Activated B cell treated with CpG ODN at 0.5 μM for 24 hours (primary cell): ENCODE measurements at regions not wholly inside any gene's neighbourhood (a gene's known extent, or its start where the extent isn't known, plus 50 kb on each side); places are given as distances from the start of the nearest gene placed in this dataset.

Experiments
- ATAC-seq: fragments of 200-7000 bp; cut with Tn5 transposase; one replicate; pipeline ENCODE4 v1.10.0; 2021; ENCODE audit warnings: low read depth, mild to moderate bottlenecking, moderate library complexity
- CTCF ChIA-PET: fragments of 350-600 bp; sonication (Branson Sonifier 250); formaldehyde crosslinking; loops from one replicate; lab custom pipeline; 2021; ENCODE audit warnings: antibody characterized with exemption; lab: Charles Lee
- POLR2A ChIA-PET: fragments of 350-600 bp; sonication (Branson Sonifier 250); formaldehyde crosslinking; loops from one replicate; lab custom pipeline; 2021; ENCODE audit warnings: antibody characterized with exemption; lab: Charles Lee
- DNase-seq: peaks from one replicate; pipeline ENCODE4 v3.0.0; 2022
- H3K27ac Mint-ChIP-seq: one replicate; pipeline ENCODE4 v1.8.0; 2020; ENCODE audit warnings: mixed read lengths
- H3K27me3 Mint-ChIP-seq: one replicate; pipeline ENCODE4 v1.8.0; 2021; ENCODE audit warnings: mixed read lengths
- H3K36me3 Mint-ChIP-seq: one replicate; pipeline ENCODE4 v1.8.0; 2021; ENCODE audit warnings: low read depth, mixed read lengths
- H3K4me1 Mint-ChIP-seq: one replicate; pipeline ENCODE4 v1.8.0; 2021; ENCODE audit warnings: mixed read lengths
- H3K4me3 Mint-ChIP-seq: one replicate; pipeline ENCODE4 v1.8.0; 2020; ENCODE audit warnings: mild to moderate bottlenecking, mixed read lengths
- H3K9me3 Mint-ChIP-seq: one replicate; pipeline ENCODE4 v1.8.0; 2020; ENCODE audit warnings: mixed read lengths
- intact Hi-C: fragments of 100-400 bp; cut with micrococcal nuclease; formaldehyde crosslinking; loops from one replicate; pipeline ENCODE4 v1.15.1; 2024
- TF ChIP-seq, protein P1 (sequence below): fragments of 200-600 bp; IDR thresholded peaks from one replicate; pipeline ENCODE4 v1.8.0; 2022; ENCODE audit warnings: antibody characterized with exemption, mild to moderate bottlenecking

DNA sequence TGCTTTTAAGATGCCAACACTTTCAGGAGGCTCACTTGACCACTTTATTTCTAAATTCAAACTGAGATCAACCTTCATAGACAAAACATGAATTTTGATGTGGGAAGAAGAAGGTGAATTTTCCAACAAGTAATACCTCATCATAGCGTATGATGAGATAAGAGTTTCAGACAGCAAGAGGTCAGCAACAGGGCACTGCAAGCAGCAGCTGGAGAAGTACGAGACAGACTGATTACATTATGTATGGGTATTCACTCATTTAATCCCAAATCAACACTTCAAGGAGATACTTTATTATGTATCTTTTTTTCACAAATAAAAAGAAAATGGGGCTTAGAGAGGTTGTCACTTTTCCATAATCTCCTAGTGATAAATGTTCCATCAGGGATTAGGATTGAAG, 389.8 kb downstream of the TBC1D4 start:
- Mint-ChIP-seq H3K36me3 (no peaks in the 10 kb centered on the region), H3K4me1 (no peaks in the 10 kb centered on the region), H3K27me3 (no peaks in the 10 kb centered on the region), H3K9me3 (no peaks in the 10 kb centered on the region), H3K4me3 (no peak overlapping the region), H3K27ac (no peak overlapping the region)
- intact Hi-C loops = no loop called here
- no peak for ATAC-seq
- TF ChIP-seq, protein P1, sequence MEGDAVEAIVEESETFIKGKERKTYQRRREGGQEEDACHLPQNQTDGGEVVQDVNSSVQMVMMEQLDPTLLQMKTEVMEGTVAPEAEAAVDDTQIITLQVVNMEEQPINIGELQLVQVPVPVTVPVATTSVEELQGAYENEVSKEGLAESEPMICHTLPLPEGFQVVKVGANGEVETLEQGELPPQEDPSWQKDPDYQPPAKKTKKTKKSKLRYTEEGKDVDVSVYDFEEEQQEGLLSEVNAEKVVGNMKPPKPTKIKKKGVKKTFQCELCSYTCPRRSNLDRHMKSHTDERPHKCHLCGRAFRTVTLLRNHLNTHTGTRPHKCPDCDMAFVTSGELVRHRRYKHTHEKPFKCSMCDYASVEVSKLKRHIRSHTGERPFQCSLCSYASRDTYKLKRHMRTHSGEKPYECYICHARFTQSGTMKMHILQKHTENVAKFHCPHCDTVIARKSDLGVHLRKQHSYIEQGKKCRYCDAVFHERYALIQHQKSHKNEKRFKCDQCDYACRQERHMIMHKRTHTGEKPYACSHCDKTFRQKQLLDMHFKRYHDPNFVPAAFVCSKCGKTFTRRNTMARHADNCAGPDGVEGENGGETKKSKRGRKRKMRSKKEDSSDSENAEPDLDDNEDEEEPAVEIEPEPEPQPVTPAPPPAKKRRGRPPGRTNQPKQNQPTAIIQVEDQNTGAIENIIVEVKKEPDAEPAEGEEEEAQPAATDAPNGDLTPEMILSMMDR = no peak
- CTCF ChIA-PET = no interaction called here
- POLR2A ChIA-PET = no interaction called here
- DNase-seq = no peak

DNA sequence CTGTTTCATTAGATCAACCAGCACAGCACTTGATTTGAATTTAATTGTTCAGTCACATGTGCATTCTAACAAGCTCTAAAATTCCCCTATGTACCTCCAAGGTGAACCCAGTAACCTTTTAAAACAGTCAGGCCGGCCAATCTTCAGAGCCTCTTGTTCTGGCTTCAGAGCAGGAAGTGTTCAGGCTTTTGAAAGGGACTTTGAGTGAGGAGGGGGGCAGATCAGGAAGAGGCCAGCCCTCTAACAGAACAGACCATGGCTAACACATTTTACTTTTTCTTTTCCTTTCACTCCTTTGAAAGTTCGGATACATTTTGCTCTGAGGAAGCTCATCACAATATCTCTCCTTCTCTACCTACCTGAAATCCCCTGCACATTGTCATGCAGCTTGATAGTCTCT, 390.3 kb downstream of the TBC1D4 start:
- Mint-ChIP-seq H3K9me3 (no peaks in the 10 kb centered on the region), H3K36me3 (no peaks in the 10 kb centered on the region), H3K4me3 (no peak overlapping the region), H3K4me1 (no peaks in the 10 kb centered on the region), H3K27me3 (no peaks in the 10 kb centered on the region), H3K27ac (no peak overlapping the region)
- intact Hi-C loops = no loop called here
- DNase-seq (no peak), ATAC-seq (no peak)
- ChIA-PET CTCF (no interaction called here), POLR2A (no interaction called here)
- TF ChIP-seq, protein P1 = no peak

DNA sequence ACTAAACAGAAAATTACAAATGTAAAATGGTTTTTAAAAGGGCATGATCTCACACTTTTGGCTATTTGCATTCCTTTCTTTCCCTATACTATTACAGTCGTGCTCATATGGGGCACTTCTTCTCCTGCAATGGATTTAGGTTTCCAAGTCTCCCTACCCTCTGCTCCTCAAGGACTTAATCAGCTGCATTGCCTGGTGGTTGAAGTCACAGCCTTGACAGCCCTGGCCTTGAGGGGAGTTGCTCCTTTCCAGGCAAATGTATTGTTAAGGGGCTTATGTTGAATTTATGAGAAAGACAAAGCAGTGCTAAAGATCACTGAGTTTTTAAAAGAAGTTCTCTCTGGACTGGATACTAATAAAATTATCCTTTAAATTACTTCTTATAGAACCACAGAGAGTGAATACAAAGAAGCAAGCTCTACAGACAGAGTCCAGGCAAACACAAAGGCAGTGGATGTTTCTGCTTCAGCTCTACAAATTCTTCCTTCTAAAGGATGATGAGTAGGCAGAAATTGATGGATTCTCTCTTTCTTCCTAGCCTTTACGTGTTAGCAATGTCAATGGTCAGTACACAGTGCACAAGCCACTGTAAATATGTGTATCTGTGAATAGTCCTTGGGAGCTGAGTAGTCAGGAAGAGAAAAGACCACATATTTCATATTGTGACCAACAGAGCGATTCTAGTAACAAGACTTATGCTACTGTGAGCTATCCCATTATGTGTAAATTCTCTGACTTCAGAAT, 390.9 kb downstream of the TBC1D4 start:
- DNase-seq (no peak), ATAC-seq (no peak)
- H3K27me3 Mint-ChIP-seq = no peaks in the 10 kb centered on the region
- no peaks in the 10 kb centered on the region for H3K36me3 Mint-ChIP-seq
- no peaks in the 10 kb centered on the region for H3K9me3 Mint-ChIP-seq
- no peak overlapping the region for H3K27ac Mint-ChIP-seq
- H3K4me3 Mint-ChIP-seq = no peak overlapping the region
- intact Hi-C loops = no loop called here
- H3K4me1 Mint-ChIP-seq = no peaks in the 10 kb centered on the region
- CTCF ChIA-PET = no interaction called here
- POLR2A ChIA-PET = no interaction called here
- TF ChIP-seq, protein P1 = no peak

DNA sequence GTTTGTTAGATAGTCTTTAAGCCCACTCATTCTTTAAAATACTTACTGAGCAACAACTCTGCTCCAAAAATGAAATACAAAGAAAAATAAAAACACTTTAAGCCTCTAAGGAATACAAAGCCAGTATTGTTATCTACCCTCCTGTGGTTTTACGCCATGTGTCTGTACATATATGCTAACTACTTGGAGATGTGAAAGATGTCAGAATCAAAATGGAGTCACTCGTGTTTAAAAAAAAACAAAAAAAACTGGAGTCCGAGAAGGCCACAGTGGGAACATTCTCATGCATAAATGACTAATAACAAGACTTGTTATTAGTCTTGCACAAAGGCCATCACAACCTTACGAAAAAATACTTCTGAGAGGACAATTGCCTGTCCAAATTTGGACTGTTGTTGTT, 393.1 kb downstream of the TBC1D4 start:
- Mint-ChIP-seq H3K9me3 (no peaks in the 10 kb centered on the region), H3K4me1 (no peaks in the 10 kb centered on the region), H3K36me3 (no peaks in the 10 kb centered on the region), H3K4me3 (no peak overlapping the region), H3K27ac (no peak overlapping the region), H3K27me3 (no peaks in the 10 kb centered on the region)
- CTCF ChIA-PET = no interaction called here
- ATAC-seq (no peak), DNase-seq (no peak)
- intact Hi-C loops = no loop called here
- POLR2A ChIA-PET = no interaction called here
- TF ChIP-seq, protein P1 = no peak

DNA sequence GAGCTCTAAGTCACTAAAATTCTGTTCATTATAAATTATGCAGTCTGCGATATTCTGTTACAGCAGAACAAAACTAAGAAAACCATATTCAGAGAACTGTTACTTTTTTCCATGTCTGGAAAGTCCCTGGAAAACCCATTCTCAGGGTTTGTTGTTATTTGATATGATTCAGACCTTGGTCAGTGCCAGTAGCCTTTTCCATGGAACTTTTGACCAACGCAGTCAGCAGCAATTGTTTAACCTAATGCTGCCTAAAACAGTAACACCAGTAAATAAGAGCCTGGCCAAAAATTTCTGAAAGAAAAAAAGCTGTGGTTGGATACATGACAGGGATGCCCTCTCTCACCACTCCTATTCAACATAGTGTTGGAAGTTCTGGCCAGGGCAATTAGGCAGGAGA, 402.7 kb downstream of the TBC1D4 start:
- Mint-ChIP-seq H3K4me3 (no peak overlapping the region), H3K4me1 (no peaks in the 10 kb centered on the region), H3K27ac (no peak overlapping the region), H3K9me3 (no peaks in the 10 kb centered on the region), H3K27me3 (no peaks in the 10 kb centered on the region), H3K36me3 (no peaks in the 10 kb centered on the region)
- ChIA-PET POLR2A (no interaction called here), CTCF (no interaction called here)
- TF ChIP-seq, protein P1 = no peak
- DNase-seq (no peak), ATAC-seq (no peak)
- intact Hi-C loops = no loop called here
